NB4 (cell line): ENCODE measurements at regions not wholly inside any gene's neighbourhood (a gene's known extent, or its start where the extent isn't known, plus 50 kb on each side); places are given as distances from the start of the nearest gene placed in this dataset.
"Not testable (repeated sequence)": the region's sequence is repeated elsewhere in the genome, so short reads cannot be mapped to it uniquely, and the experiment has no call there.

Source experiments
- DNase-seq: peaks from one replicate; pipeline ENCODE4 v3.0.0; 2010; ENCODE audit warnings: low read depth
- H3K4me3 ChIP-seq: one replicate; pipeline ENCODE4 v1.5.1; 2011; ENCODE audit warnings: mild to moderate bottlenecking, low read depth, low read length, moderate library complexity
- MYC ChIP-seq: IDR thresholded peaks from 2 replicates; pipeline ENCODE4 v1.6.1; 2011; ENCODE audit warnings: low read depth, low read length
- POLR2A ChIP-seq: IDR thresholded peaks from 2 replicates; pipeline ENCODE4 v1.6.1; 2011; ENCODE audit warnings: mild to moderate bottlenecking; ENCODE audit not compliant: insufficient read length; ENCODE audit errors: extremely low read depth
- TF ChIP-seq, protein P1 (sequence below): IDR thresholded peaks from one replicate; pipeline ENCODE4 v1.5.1; 2012; ENCODE audit warnings: low read depth, low read length
- TF ChIP-seq, protein P2 (sequence below): IDR thresholded peaks from 2 replicates; pipeline ENCODE4 v1.6.1; 2011; ENCODE audit warnings: low read depth, low read length

GRCh38 chr17:63286254-63286653 lies 159.9 kb downstream of the CYB561 start:
- no peak overlapping the region for H3K4me3 ChIP-seq
- no peak for DNase-seq
- TF ChIP-seq, protein P1, sequence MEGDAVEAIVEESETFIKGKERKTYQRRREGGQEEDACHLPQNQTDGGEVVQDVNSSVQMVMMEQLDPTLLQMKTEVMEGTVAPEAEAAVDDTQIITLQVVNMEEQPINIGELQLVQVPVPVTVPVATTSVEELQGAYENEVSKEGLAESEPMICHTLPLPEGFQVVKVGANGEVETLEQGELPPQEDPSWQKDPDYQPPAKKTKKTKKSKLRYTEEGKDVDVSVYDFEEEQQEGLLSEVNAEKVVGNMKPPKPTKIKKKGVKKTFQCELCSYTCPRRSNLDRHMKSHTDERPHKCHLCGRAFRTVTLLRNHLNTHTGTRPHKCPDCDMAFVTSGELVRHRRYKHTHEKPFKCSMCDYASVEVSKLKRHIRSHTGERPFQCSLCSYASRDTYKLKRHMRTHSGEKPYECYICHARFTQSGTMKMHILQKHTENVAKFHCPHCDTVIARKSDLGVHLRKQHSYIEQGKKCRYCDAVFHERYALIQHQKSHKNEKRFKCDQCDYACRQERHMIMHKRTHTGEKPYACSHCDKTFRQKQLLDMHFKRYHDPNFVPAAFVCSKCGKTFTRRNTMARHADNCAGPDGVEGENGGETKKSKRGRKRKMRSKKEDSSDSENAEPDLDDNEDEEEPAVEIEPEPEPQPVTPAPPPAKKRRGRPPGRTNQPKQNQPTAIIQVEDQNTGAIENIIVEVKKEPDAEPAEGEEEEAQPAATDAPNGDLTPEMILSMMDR: no peak
- no peak for TF ChIP-seq POLR2A
- no peak for TF ChIP-seq MYC
- TF ChIP-seq, protein P2, sequence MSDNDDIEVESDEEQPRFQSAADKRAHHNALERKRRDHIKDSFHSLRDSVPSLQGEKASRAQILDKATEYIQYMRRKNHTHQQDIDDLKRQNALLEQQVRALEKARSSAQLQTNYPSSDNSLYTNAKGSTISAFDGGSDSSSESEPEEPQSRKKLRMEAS: no peak

- not testable (repeated sequence) for DNase-seq, H3K4me3 ChIP-seq
Measured at GRCh38 chr17:63287006-63287405, 159.1 kb downstream of the CYB561 start.

GRCh38 chr17:63289931-63290330 lies 156.2 kb downstream of the CYB561 start:
- H3K4me3 ChIP-seq: no peak overlapping the region
- no peak for DNase-seq
- TF ChIP-seq, protein P1: no peak
- TF ChIP-seq, protein P2: no peak
- no peak for TF ChIP-seq POLR2A
- no peak for TF ChIP-seq MYC

GRCh38 chr17:63290351-63290750 lies 155.8 kb downstream of the CYB561 start:
- H3K4me3 ChIP-seq: no peak overlapping the region
- TF ChIP-seq POLR2A: no peak
- TF ChIP-seq, protein P1: no peak
- no peak for DNase-seq

DNA sequence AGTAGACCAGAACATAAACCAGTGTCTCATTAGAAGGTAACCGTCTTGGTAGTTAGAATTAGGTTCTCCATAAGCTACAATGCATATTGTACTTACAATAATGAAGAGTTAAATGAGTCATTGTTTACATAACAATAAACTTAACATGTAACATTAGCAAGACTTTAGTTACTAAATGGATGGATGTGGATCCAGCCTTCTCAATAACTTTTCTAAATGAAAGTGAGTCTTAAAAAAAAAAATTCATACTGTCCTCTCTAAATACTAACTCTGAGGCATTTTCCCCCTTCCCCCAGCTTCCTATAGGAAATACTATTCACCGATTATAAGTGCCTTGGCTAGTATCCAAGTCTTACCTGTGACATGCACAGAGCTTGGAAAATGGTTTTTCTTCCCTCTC lies 155.3 kb downstream of the CYB561 start:
- no peak for DNase-seq
- H3K4me3 ChIP-seq: no peak overlapping the region
- TF ChIP-seq POLR2A (no peak), MYC (no peak)
- TF ChIP-seq, protein P2: no peak
- TF ChIP-seq, protein P1: no peak

- TF ChIP-seq, protein P2: no peak
- TF ChIP-seq POLR2A (no peak), MYC (no peak)
- TF ChIP-seq, protein P1: no peak
- no peak for DNase-seq
- no peak overlapping the region for H3K4me3 ChIP-seq
Measured at GRCh38 chr17:63291258-63291657, 154.8 kb downstream of the CYB561 start.
